HG03060 (cell line): ENCODE measurements at regions not wholly inside any gene's neighbourhood (a gene's known extent, or its start where the extent isn't known, plus 50 kb on each side); places are given as distances from the start of the nearest gene placed in this dataset.

Experiments
- ATAC-seq: cut with Tn5 transposase; IDR thresholded peaks from one replicate; pipeline ENCODE4 v1.9.1; 2021; ENCODE audit warnings: low read depth, moderate number of reproducible peaks; ENCODE audit not compliant: unreplicated experiment

DNA sequence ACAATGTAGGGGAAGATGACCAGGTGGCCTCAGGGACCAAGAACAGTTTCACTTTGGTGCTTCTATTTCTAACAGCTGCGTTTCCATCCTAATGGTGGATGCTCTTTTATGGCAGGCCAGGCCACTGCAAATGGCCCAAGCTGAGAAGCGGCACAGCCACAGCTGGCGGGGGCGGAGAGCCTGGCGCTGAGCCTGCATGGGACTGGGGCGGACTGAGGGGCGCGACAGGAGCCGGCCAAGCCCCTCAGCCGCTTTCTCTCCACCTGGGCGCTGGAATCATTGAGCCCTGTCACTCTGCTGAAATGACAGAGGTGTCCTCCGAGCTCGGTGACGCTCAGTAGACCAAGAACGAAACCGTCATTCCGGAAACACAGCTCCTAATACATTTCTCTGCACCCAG lies 317.3 kb upstream of the PDE4D start:
- no peak for ATAC-seq

DNA sequence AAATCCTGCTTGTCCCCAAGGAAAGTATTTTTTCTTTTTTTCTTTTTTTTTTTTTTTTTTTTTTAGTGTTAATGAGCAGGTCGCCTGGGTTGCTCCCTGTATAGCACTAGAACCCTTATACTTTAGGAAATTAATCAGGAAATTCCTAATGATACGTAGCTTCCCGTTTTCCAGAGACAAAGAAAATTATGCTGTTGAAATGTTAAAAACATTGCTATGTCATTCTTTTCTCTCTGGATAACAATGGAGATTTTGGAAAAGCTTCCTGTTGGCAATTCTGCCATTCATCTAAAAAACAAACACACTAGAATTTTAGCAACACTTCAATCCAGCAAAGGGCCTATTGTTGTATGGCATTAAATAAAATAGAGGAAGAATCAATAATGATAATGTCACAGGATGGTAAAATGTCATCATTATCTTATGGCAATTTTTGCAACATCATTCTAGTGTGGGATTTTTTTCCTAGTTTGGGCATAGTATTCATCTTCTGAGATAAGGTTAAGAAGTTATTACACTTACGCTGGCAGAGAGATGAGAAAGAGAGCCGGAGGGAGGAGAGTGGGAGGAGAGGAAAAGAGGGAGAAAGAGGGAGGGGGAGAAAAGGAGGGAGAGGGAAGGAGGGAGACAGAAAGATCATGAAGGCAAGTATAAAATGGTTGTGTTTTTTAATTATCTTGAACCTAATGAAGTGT lies 315.8 kb upstream of the PDE4D start:
- ATAC-seq = no peak

DNA sequence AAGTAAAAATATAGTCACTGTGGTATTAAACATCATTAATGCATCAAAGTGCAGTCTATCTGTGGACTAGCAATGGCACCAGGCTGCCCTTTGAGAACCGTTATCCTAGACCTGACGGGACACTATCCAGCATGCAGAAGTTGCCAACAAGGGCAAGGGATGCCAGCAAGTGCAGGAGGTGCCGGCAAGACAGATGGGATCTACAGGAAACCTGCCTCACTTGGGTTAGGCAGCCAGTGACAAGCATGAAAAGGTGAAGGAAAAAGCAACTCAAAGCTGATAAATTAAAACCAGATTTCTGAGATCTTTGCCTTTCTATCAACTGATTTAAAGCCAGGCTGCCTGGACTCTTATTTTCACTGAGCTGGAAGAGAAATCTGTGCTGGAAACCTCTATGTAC lies 315.2 kb upstream of the PDE4D start:
- ATAC-seq = no peak

- ATAC-seq = no peak
Measured at GRCh38 chr5:60207040-60207439, 313.5 kb upstream of the PDE4D start.

GRCh38 chr5:60206234-60206633 lies 312.7 kb upstream of the PDE4D start:
- no peak for ATAC-seq

GRCh38 chr5:60205071-60205470 lies 311.5 kb upstream of the PDE4D start:
- ATAC-seq = no peak

- no peak for ATAC-seq
Measured at GRCh38 chr5:60196385-60197113, 303.0 kb upstream of the PDE4D start.

GRCh38 chr5:60195551-60195950 lies 302.0 kb upstream of the PDE4D start:
- no peak for ATAC-seq

- ATAC-seq = no peak
Measured at GRCh38 chr5:60195083-60195482, 301.6 kb upstream of the PDE4D start.

- no peak for ATAC-seq
Measured at GRCh38 chr5:60185231-60186099, 291.9 kb upstream of the PDE4D start.

GRCh38 chr5:60184606-60185005 lies 291.1 kb upstream of the PDE4D start:
- no peak for ATAC-seq

DNA sequence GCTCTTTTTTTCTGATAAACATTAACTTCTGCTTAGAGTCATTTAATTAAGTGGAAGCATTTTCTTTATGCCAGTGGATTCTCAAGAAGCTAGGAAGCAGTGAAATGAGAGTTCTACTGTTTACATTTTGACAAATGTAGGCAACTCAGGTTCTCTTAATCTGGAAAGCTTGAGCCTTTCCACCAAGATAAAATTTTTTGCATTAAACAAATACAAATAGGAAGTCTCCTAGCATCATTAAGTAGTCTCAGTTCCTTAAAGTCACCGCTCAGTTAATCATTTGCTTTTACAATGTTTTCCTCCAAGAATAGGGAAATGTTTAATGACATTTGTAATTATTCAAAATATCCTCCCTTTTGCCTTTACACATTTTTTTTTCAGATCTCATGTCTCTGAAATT lies 290.4 kb upstream of the PDE4D start:
- ATAC-seq = no peak

DNA sequence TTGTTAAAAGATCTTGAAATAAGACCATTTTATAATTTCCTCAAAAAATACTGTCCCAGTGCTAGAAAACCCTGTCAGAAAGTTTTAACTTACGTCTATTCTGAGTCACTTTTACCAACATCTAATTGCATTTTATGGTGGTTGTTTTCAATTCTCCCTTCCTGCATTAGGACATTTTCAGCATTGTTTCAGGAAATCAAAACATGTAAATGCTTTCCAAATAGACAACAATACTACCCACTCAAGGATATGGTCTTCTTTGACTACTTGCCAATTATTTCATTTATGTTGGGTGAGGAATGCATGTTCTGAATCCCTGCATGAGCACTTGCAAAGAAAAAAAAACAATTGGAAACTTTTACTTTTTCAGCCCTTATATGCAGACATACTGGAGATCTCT lies 284.6 kb upstream of the PDE4D start:
- ATAC-seq = no peak

DNA sequence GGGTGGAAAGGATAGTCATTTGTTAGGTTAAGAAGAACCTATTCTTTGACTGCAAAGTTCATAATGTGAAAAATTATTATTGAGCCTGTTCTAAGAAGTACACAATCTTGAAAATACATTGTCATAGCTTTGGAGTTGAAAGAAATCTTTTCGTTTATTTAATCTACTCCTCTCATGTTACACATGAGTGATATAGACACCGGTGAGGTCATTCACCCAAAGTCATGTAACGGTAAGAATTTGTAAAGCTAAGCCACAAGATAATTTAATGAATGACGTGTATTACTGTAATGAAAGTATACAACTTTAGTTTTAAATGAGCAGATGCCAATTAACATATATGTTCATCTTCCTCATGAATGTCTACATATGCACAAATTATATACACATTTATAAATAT lies 284.1 kb upstream of the PDE4D start:
- no peak for ATAC-seq

GRCh38 chr5:60173667-60174066 lies 280.1 kb upstream of the PDE4D start:
- ATAC-seq = no peak

DNA sequence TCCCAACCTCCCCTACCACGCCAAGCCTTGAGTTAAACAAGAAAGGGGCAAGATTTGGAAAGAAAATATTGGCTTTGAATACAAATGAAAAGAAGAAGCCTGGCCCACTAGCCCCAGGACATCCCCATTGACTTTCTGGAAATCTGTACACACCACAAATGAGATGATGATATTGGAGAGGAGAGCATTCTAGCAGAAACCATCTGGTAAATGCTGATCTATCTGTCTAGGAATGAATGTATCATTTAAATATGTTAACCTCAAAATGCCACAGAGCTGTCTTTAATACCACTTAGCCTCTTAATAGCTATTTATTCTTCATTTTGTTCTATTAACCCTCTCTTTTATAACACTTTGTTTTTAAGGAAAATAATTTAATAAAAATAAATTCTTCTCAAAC lies 270.2 kb upstream of the PDE4D start:
- no peak for ATAC-seq

GRCh38 chr5:60162441-60162840 lies 268.9 kb upstream of the PDE4D start:
- ATAC-seq = no peak

DNA sequence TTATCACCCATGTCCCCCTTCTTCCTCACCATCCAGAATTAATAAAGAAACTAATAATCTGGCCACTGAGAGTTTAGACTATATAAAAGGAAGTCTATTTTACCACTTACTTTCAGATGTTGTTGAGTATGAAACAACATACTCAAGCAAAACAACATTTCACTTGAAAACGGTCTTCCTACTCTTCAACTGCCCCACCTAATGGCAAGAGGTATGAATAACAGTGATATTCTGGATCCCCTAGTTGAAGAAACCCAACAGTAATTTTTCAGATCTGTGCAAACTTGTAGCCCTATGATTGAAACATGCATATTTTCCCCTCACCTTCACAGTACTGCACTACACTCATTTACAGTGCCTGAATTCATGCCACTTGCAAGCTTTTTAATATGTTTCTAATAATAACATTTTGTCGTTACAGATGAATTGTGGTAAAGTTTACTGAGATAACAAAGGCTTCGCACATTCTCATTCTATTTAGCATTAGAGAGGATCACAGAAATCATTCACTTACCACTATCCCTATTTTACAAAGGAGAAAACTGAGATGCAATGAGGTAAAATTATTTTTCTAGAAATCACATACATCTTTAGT lies 267.9 kb upstream of the PDE4D start:
- ATAC-seq = no peak

DNA sequence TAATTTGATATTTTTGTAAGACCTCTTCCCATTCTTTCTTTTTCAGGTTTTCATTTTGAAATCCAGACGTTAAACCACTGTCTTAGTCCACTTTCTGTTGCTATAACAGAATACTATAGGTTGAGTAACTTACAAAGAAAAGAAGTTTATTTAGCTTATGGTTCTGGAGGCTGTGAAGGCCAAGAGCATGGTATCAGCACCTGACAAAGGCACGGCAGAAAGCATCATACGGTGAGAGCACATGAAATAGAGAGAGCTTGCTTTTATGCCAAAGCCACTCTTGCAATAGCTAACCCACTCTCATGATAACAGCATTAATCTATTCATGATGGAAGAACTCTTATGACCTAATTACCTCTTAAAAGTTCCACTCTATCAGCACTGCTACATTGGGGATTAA lies 255.6 kb upstream of the PDE4D start:
- no peak for ATAC-seq

- ATAC-seq = no peak
Measured at GRCh38 chr5:60148366-60148765, 254.8 kb upstream of the PDE4D start.

- ATAC-seq = no peak
Measured at GRCh38 chr5:60147791-60148190, 254.3 kb upstream of the PDE4D start.
